Breast epithelium (tissue), 3 donors: ENCODE measurements at regions not wholly inside any gene's neighbourhood (a gene's known extent, or its start where the extent isn't known, plus 50 kb on each side); places are given as distances from the start of the nearest gene placed in this dataset.

Experiments used
- CTCF ChIP-seq, 3 donors: fragments of 450-650 bp; IDR thresholded peaks; one replicate each; pipeline ENCODE4 v1.5.1; 2016 to 2017; ENCODE audit warnings: antibody characterized with exemption in 3 of 3, mild to moderate bottlenecking in 3 of 3, moderate library complexity in 3 of 3
- POLR2AphosphoS5 ChIP-seq, 3 donors: sonication (generic); formaldehyde crosslinking; IDR thresholded peaks; one replicate each; pipeline ENCODE4 v1.6.1; 2017; ENCODE audit warnings: antibody characterized with exemption in 3 of 3

- TF ChIP-seq CTCF (IDR thresholded peaks at IDR 0.05) (no peak), POLR2AphosphoS5 (IDR thresholded peaks at IDR 0.05) (no peak)
Measured at GRCh38 chr6:53431704-53432103, 83.0 kb upstream of the ELOVL5 start.
